Spleen (tissue), 11 donors: ENCODE measurements at regions not wholly inside any gene's neighbourhood (a gene's known extent, or its start where the extent isn't known, plus 50 kb on each side); places are given as distances from the start of the nearest gene placed in this dataset.

Experiments
- DNase-seq: peaks from one replicate; pipeline ENCODE4 v3.0.0-alpha.2; 2020
- H3K27ac ChIP-seq, 8 donors: fragments of 200-600 bp; sonication (generic) in 7 of 8; 1 replicate in 4 of 8; 2 replicates in 4 of 8; pipeline versions ENCODE4 v1.5.0 to v1.8.0; 2016 to 2021; ENCODE audit warnings: inconsistent platforms in 4 of 8, mild to moderate bottlenecking in 4 of 8, moderate library complexity in 1 of 8
- H3K27me3 ChIP-seq, 7 donors: fragments of 200-600 bp; sonication (generic) in 6 of 7; replicated peaks in 1 of 7; 1 replicate in 4 of 7; 2 replicates in 3 of 7; pipeline versions ENCODE4 v1.5.0 to v1.8.0; 2016 to 2021; ENCODE audit warnings: inconsistent platforms in 3 of 7, mild to moderate bottlenecking in 1 of 7
- H3K36me3 ChIP-seq, 6 donors: fragments of 200-600 bp; sonication (generic) in 5 of 6; 1 replicate in 4 of 6; 2 replicates in 2 of 6; pipeline versions ENCODE4 v1.5.0 to v1.8.0; 2016 to 2021; ENCODE audit warnings: inconsistent platforms in 2 of 6
- H3K4me1 ChIP-seq, 6 donors: fragments of 200-600 bp; sonication (generic) in 5 of 6; 1 replicate in 3 of 6; 2 replicates in 3 of 6; pipeline versions ENCODE4 v1.5.0 to v1.8.0; 2016 to 2021; ENCODE audit warnings: inconsistent platforms in 3 of 6
- H3K4me3 ChIP-seq, 8 donors: fragments of 200-600 bp; sonication (generic) in 7 of 8; 1 replicate in 4 of 8; 2 replicates in 4 of 8; pipeline versions ENCODE4 v1.5.0 to v1.8.0; 2016 to 2021; ENCODE audit warnings: inconsistent platforms in 4 of 8, mild to moderate bottlenecking in 4 of 8, moderate library complexity in 2 of 8
- H3K9me3 ChIP-seq, 8 donors: fragments of 200-600 bp; sonication (generic) in 7 of 8; 1 replicate in 4 of 8; 2 replicates in 4 of 8; pipeline versions ENCODE4 v1.5.0 to v1.8.0; 2016 to 2021; ENCODE audit warnings: inconsistent platforms in 4 of 8
- CTCF ChIP-seq, 11 experiments: fragments of 200-600 bp in 7 of 11; fragments of 450-650 bp in 4 of 11; sonication (generic) in 4 of 11; IDR thresholded peaks in 8 of 11; conservative IDR thresholded peaks in 3 of 11; 1 replicate in 7 of 11; 2 replicates in 4 of 11; pipeline versions ENCODE4 v1.4.0 to v1.8.0; 2016 to 2021; ENCODE audit warnings: antibody characterized with exemption in 11 of 11, inconsistent platforms in 4 of 11, mild to moderate bottlenecking in 1 of 11
- POLR2A ChIP-seq, 3 donors: fragments of 450-650 bp; IDR thresholded peaks; one replicate each; pipeline ENCODE4 v1.5.1; 2017; ENCODE audit warnings: antibody characterized with exemption in 3 of 3, mild to moderate bottlenecking in 1 of 3
- POLR2AphosphoS5 ChIP-seq, 3 donors: sonication (generic); formaldehyde crosslinking; IDR thresholded peaks; one replicate each; pipeline ENCODE4 v1.5.1; 2017; ENCODE audit warnings: antibody characterized with exemption in 3 of 3
- WGBS, 5 donors: extraction: QIAGEN DNeasy Blood & Tissue Kit in 3 of 5; methylation state at CpG; one replicate each; pipeline versions ENCODE4 v1.1.5 to v1.1.7; 2013 to 2018; 5-methylcytosine and 5-hydroxymethylcytosine counted together
- intact Hi-C: fragments of 100-400 bp; cut with DNase I; formaldehyde crosslinking; loops from one replicate; pipeline ENCODE4 v1.15.0; 2023; ENCODE audit warnings: low total_unique reads
- donor health status: healthy with polysubstance abuse.
- donor health status: DM: no; HTN: no; CAD: no; lungs with moderate emphysema.
- donor health status: DM: no; HTN: no; CAD: no.
- donor health status: Bipolar disorder and iron deficiency.
- donor health status: healthy.
- donor health status: DM: no; HTN: no; CAD: no.
- donor health status: DM: yes; HTN: yes; CAD: no.

- DNase-seq: no peak
- Histone ChIP-seq H3K36me3 (no peaks in the 10 kb centered on the region), H3K4me1 (peaks cover 0 to 10% (median 3%) of the 10 kb centered on the region in 6 donors), H3K9me3 (no peaks in the 10 kb centered on the region), H3K4me3 (no peak overlapping the region), H3K27ac (no peak overlapping the region), H3K27me3 (peaks cover 0 to 35% (median 0%) of the 10 kb centered on the region in 7 donors)
- TF ChIP-seq CTCF (IDR thresholded peaks at IDR 0.05 in 8 of 11, conservative IDR thresholded peaks at IDR 0.05 in 3 of 11) (no peak), POLR2A (IDR thresholded peaks at IDR 0.05) (no peak), POLR2AphosphoS5 (IDR thresholded peaks at IDR 0.05) (no peak)
- intact Hi-C loops: no loop called here
- 89 to 95% (median 91%) methylated on average over 6 of the region's 6 CpGs for WGBS, 5 donors
Observed at GRCh38 chr14:101368629-101369028, 192.7 kb upstream of the DIO3 start.

GRCh38 chr14:101369194-101369915, 191.9 kb upstream of the DIO3 start:
- 86 to 93% (median 91%) methylated on average over 17 of the region's 17 CpGs for WGBS, 5 donors
- intact Hi-C loops: no loop called here
- H3K36me3 ChIP-seq: no peaks in the 10 kb centered on the region
- no peaks in the 10 kb centered on the region for H3K9me3 ChIP-seq
- no peak overlapping the region for H3K27ac ChIP-seq
- no peak for TF ChIP-seq CTCF (IDR thresholded peaks at IDR 0.05 in 8 of 11, conservative IDR thresholded peaks at IDR 0.05 in 3 of 11)
- no peak for TF ChIP-seq POLR2A (IDR thresholded peaks at IDR 0.05)
- TF ChIP-seq POLR2AphosphoS5 (IDR thresholded peaks at IDR 0.05): no peak
- no peak for DNase-seq
- H3K27me3 ChIP-seq: peaks cover 0 to 37% (median 0%) of the 10 kb centered on the region in 7 donors
- H3K4me3 ChIP-seq: no peak overlapping the region
- peaks cover 0 to 10% (median 2%) of the 10 kb centered on the region in 6 donors for H3K4me1 ChIP-seq

GRCh38 chr14:101369916-101370592, 191.2 kb upstream of the DIO3 start:
- H3K4me3 ChIP-seq: no peak overlapping the region
- no peaks in the 10 kb centered on the region for H3K9me3 ChIP-seq
- DNase-seq: no peak
- intact Hi-C loops: no loop called here
- WGBS, 5 donors: 79 to 88% (median 86%) methylated on average over 19 of the region's 19 CpGs
- H3K27me3 ChIP-seq: peaks cover 0 to 32% (median 0%) of the 10 kb centered on the region in 7 donors
- H3K36me3 ChIP-seq: no peaks in the 10 kb centered on the region
- no peak for TF ChIP-seq CTCF (IDR thresholded peaks at IDR 0.05 in 8 of 11, conservative IDR thresholded peaks at IDR 0.05 in 3 of 11)
- no peak for TF ChIP-seq POLR2A (IDR thresholded peaks at IDR 0.05)
- no peak for TF ChIP-seq POLR2AphosphoS5 (IDR thresholded peaks at IDR 0.05)
- H3K27ac ChIP-seq: no peak overlapping the region
- H3K4me1 ChIP-seq: peaks cover 0 to 8% (median 2%) of the 10 kb centered on the region in 6 donors
